HG03175 (cell line): ENCODE measurements at regions not wholly inside any gene's neighbourhood (a gene's known extent, or its start where the extent isn't known, plus 50 kb on each side); places are given as distances from the start of the nearest gene placed in this dataset.

Experiments used
- ATAC-seq: cut with Tn5 transposase; IDR thresholded peaks from one replicate; pipeline ENCODE4 v1.9.1; 2021; ENCODE audit warnings: mild to moderate bottlenecking, moderate library complexity; ENCODE audit not compliant: unreplicated experiment

- ATAC-seq, result no peak
Measured at GRCh38 chr10:29104661-29105399, 184.0 kb upstream of the LYZL1 start.

- no peak for ATAC-seq
Measured at GRCh38 chr10:29105516-29106215, 183.2 kb upstream of the LYZL1 start.

- no peak for ATAC-seq
Measured at GRCh38 chr10:29106287-29106686, 182.6 kb upstream of the LYZL1 start.

- ATAC-seq, result no peak
Measured at GRCh38 chr10:29107866-29108498, 180.9 kb upstream of the LYZL1 start.

GRCh38 chr10:29109707-29110571 lies 178.9 kb upstream of the LYZL1 start:
- ATAC-seq, result no peak

GRCh38 chr10:29112827-29113615 lies 175.8 kb upstream of the LYZL1 start:
- ATAC-seq, result no peak

GRCh38 chr10:29113616-29113945 lies 175.3 kb upstream of the LYZL1 start:
- no peak for ATAC-seq

- ATAC-seq, result no peak
Measured at GRCh38 chr10:29114141-29114540, 174.7 kb upstream of the LYZL1 start.

GRCh38 chr10:29117781-29118180 lies 171.1 kb upstream of the LYZL1 start:
- ATAC-seq, result no peak

GRCh38 chr10:29119374-29119773 lies 169.5 kb upstream of the LYZL1 start:
- no peak for ATAC-seq

- no peak for ATAC-seq
Measured at GRCh38 chr10:29120216-29120615, 168.7 kb upstream of the LYZL1 start.

GRCh38 chr10:29124864-29125263 lies 164.0 kb upstream of the LYZL1 start:
- no peak for ATAC-seq

- ATAC-seq, result no peak
Measured at GRCh38 chr10:29127037-29127700, 161.7 kb upstream of the LYZL1 start.

- ATAC-seq, result no peak
Measured at GRCh38 chr10:29127731-29128130, 161.1 kb upstream of the LYZL1 start.

GRCh38 chr10:29130190-29130673 lies 158.6 kb upstream of the LYZL1 start:
- ATAC-seq, result no peak

GRCh38 chr10:29131952-29132547 lies 156.8 kb upstream of the LYZL1 start:
- ATAC-seq, result no peak

GRCh38 chr10:29132551-29133111 lies 156.2 kb upstream of the LYZL1 start:
- no peak for ATAC-seq

- ATAC-seq, result no peak
Measured at GRCh38 chr10:29135337-29135736, 153.5 kb upstream of the LYZL1 start.

- ATAC-seq, result no peak
Measured at GRCh38 chr10:29136411-29136810, 152.5 kb upstream of the LYZL1 start.
